CMK (cell line): ENCODE measurements at regions not wholly inside any gene's neighbourhood (a gene's known extent, or its start where the extent isn't known, plus 50 kb on each side); places are given as distances from the start of the nearest gene placed in this dataset.
"Not testable (repeated sequence)": the region's sequence is repeated elsewhere in the genome, so short reads cannot be mapped to it uniquely, and the experiment has no call there.

Experiments
- DNase-seq: peaks from one replicate; pipeline ENCODE4 v3.0.0-alpha.2; 2010; ENCODE audit warnings: low read depth

DNA sequence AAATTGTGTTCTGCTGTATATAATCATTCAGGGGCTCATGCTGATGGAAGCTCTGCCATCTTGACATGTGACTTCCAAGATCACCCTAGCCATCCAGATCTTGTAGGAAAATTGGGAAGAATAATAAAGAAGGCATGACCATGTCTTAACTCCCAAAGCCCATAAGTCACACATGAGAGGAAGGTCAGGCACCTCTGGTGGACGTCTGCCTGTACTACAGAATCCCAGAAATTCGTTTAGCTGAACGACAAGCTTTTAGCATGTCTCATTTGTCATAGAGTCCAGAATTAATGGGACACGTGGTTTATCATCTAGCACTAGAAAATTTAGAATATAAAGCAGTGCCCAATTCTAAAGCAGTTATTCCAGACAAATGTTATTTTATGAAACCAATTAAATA, 212.7 kb downstream of the CENPC start:
- no peak for DNase-seq

DNA sequence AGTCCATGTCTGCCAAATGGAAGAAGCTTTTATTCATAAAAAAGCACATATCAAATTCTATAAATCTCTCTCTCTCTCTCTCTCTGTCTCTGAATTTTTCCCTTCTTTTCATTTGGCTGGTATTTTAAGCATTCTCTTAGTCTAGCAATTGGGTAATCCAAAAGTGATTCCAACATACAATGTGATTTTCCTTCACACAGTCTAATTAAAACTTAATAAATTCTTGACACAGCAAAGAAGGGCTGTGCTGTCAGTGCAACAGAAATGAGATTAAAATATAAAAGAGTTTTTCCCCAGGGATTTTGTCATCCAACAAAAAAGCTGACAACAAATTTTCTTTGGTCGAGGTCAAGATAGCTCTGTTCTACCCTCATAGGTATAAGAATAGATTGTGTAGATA, 216.9 kb downstream of the CENPC start:
- no peak for DNase-seq

- no peak for DNase-seq
Measured at GRCh38 chr4:67328018-67328278, 217.4 kb downstream of the CENPC start.

DNA sequence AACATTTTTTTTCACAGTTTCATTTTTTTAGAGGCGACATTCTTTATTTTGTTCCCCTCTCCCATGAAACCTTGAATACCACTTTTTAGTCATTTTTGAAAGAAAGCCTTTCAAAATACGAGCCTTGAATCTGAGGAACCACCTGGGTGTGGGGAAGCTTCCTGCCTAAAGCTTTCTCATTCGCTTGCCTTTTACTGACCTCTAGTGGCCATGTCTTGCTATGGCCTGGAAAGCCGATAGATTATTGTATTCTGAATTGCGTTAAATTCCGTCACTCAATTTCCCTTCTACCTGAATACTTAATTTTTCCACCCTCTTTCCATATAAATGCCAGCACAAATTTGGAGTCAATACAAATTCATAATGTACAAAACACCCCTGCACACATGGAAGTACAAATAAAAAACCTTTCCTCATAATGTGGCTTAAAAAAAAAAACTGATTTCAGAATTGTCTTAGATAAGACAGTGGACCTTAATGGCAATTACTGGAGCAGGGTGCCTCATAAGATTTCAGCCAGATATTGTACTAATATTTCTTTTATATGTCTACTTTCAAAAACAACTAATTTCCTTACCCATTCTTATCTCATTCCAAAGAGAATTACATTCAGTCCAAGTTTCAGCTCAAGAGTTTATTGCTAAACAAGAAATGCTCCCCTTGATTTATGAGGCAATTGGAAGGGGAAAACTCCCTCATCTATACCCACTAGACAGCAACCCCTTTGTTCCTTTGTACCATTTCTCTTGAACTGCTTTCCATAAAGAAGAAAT, 217.9 kb downstream of the CENPC start:
- DNase-seq = peak; percentile 30

GRCh38 chr4:67325791-67326190, 219.5 kb downstream of the CENPC start:
- no peak for DNase-seq

DNA sequence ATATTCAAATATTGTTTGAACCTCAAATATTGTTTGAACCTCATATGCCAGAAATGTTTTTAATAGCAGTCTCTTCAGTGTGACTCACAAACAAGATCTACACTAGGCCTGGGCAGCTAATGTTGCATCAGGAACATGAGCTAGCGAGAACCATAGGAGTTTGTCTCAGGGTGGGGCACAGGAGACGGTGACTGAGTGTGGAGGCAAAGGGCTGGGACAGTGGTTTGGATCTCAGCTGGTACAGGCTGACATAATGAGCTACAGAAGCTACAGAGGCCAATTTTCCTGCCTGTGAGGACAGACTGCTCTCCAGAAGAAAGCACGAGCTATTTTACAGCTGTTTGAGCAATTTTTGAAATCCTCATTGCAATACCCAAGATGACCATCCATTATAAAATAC, 224.7 kb downstream of the CENPC start:
- DNase-seq = no peak

GRCh38 chr4:67319607-67320006, 225.7 kb downstream of the CENPC start:
- DNase-seq = not testable (repeated sequence)

GRCh38 chr4:67300497-67301185, 244.7 kb downstream of the CENPC start:
- DNase-seq = peak; percentile 85

GRCh38 chr4:67292636-67293035, 252.7 kb downstream of the CENPC start:
- no peak for DNase-seq

- DNase-seq = no peak
Measured at GRCh38 chr4:67292045-67292444, 253.3 kb downstream of the CENPC start.

GRCh38 chr4:67291644-67292043, 253.7 kb downstream of the CENPC start:
- no peak for DNase-seq

DNA sequence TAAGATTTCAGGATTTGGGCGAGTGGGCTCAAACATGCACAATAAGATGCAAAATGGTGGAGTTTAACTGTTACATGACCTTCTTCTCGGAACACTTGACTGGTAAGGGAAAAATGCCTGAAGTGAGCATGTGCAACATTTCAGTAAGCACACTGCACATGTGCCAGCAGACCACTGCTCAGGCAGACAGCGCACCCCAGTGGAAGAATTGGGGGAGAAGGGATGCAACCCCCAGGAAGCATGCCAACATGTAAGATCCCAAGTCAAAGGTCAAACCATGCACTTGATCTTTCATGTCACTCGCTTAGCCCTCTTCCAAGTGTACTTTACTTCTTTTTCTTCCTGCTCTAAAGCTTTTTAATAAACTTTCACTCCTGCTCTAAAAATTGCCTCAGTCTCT, 256.3 kb downstream of the CENPC start:
- DNase-seq = peak; percentile 74

GRCh38 chr4:67286724-67287123, 258.6 kb downstream of the CENPC start:
- no peak for DNase-seq

DNA sequence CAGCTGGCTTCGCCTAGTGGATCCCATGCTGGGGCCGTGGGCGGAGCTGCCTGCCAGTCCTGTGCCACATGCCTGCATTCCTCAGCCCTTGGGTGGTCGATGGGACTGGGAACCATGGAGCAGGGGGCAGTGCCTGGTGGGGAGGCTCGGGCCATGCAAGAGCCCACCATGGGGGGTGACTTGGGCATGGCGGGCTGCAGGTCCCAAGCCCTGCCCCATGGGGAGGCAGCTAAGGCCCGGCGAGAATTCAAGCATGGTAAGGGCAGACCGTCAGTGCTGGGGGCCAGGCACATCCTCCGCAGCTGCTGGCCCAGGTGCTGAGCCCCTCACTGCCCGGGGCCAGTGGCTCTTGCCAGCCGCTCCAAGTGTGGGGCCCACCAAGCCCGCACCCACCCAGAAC, 262.6 kb downstream of the CENPC start:
- DNase-seq = no peak

GRCh38 chr4:67275179-67275750, 270.0 kb downstream of the CENPC start:
- no peak for DNase-seq

DNA sequence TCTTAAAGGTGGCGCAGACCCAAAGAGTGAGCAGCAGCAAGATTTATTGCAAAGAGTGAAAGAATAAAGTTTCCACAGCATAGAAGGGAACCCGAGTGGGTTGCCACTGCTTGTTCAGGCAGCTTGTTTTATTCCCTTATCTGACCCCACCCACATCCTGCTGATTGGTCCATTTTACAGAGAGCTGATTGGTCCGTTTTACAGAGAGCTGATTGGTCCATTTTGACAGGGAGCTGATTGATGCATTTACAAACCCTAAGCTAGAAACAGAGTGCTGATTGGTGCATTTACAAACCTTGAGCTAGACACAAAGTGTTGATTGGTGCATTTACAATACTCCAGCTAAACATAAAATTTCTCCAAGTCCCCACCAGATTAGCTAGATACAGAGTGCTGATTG, 270.6 kb downstream of the CENPC start:
- not testable (repeated sequence) for DNase-seq

- DNase-seq = no peak
Measured at GRCh38 chr4:67273666-67274065, 271.6 kb downstream of the CENPC start.

GRCh38 chr4:67261971-67262370, 283.3 kb downstream of the CENPC start:
- no peak for DNase-seq

DNA sequence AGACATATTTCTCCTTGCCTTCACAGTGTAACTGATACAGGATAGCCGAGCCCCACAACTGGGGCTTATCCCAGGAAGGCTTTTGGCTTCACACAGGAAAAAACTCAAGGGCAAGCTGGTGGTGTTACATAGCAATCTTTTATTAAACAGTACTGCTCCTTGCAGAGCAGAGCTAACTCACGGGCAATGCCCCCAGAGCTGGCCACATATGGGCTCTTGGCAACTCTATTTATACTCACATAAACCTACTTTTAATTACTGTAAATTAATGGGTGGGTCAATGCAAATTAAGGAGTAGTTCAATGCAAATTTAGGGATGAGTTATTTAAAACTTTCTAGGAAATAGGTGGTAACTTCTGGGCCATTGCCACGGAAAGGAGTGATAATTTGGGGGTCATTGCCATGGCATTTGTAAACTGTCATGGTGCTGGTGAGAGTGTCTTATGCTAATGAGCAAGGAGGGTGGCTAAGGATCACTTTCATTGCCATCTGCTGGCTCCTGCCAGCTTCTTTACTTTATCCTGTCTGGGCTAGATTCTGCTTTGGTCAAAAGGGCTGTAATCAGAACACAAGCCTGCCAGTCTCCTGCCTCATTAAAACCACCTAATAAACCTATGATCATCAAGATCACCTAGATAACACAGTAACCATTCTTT, 288.8 kb downstream of the CENPC start:
- DNase-seq = no peak

DNA sequence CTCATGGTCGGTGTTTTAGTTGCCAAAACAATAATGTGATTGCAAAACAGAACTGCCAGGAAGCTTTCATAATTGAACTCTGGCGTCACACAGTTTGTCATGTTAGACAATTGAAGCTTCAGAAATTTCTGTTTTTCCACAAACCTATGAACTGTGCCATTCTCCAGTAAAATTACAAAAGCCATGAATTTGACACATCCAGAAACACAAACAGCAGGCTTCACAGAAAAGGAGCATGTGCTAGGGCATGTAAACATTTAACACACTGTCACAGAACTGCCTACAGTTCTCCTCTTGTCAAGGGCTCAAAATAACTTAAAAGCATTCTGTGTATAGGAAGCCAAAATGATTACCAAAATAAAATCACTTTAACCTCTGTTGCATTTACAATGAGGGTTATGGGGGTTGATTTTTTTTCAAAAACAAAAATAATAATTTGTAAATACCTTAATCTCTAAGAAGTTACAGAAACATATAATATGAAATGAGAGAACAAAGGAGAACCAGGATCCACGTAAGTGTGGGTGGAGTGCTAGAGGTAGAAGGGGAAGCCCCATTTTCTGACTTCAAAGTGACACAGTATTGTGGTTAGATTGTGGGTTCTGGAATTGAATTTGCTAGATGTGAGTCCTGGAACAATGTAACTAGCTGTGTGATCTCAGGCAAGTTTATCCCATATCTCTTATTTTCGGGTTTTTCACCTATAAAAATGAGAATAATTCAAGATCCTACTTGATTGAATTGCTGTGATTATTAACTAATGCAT, 295.0 kb downstream of the CENPC start:
- DNase-seq = peak; percentile 27

- no peak for DNase-seq
Measured at GRCh38 chr4:67236788-67237187, 308.5 kb downstream of the CENPC start.

DNA sequence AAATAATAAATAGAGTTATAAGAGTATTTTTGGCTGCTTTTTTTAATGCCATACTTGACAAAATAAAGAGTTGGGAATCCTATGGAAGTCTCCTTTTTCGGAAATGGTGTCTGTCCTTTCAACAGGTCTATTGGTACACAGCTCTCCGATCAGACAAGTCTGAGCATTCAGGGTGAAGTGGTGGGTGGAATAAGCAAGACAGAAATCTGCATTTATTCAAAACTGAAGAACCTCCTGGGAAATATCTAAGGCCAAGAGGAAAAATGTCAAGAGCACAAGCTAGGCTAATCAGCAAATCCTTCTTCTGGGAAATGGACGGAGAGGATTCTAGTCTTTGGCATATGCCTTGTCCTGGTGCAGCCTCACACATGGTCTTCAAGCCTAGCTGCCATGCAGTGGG, 309.0 kb downstream of the CENPC start:
- no peak for DNase-seq
